Transverse colon (tissue), 3 donors: ENCODE measurements at regions not wholly inside any gene's neighbourhood (a gene's known extent, or its start where the extent isn't known, plus 50 kb on each side); places are given as distances from the start of the nearest gene placed in this dataset.

Experiments
- POLR2A ChIP-seq: fragments of 450-650 bp; IDR thresholded peaks from one replicate; pipeline ENCODE4 v1.6.1; 2016; ENCODE audit warnings: antibody characterized with exemption, mild to moderate bottlenecking, moderate library complexity
- TF ChIP-seq, protein P1 (sequence below), 5 experiments: fragments of 200-600 bp in 3 of 5; fragments of 450-650 bp in 2 of 5; sonication (generic) in 3 of 5; IDR thresholded peaks; 1 replicate in 2 of 5; 2 replicates in 3 of 5; pipeline ENCODE4 v1.5.1; 2016 to 2017; ENCODE audit warnings: antibody characterized with exemption in 5 of 5, inconsistent platforms in 3 of 5, mild to moderate bottlenecking in 2 of 5, moderate library complexity in 1 of 5

DNA sequence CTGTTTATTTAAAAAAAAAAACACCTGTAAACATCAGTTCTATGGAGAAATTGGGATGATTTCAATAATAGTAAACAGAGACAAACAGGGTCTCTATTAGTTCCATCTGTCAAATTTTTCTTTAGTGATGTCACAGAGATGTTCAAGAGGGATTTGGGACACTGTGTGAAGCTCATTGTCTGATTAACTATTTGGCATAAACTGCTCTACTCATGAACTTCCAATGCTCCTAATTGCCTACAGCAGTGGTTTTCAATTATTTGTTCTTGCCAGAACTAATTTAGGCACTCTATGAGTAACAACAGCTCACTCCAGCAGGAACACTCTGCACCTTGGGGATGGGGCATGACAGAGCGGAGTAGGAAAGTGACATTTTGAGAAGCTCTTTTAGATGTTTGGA, 250.1 kb upstream of the PRKD1 start:
- TF ChIP-seq POLR2A: no peak
- TF ChIP-seq, protein P1, sequence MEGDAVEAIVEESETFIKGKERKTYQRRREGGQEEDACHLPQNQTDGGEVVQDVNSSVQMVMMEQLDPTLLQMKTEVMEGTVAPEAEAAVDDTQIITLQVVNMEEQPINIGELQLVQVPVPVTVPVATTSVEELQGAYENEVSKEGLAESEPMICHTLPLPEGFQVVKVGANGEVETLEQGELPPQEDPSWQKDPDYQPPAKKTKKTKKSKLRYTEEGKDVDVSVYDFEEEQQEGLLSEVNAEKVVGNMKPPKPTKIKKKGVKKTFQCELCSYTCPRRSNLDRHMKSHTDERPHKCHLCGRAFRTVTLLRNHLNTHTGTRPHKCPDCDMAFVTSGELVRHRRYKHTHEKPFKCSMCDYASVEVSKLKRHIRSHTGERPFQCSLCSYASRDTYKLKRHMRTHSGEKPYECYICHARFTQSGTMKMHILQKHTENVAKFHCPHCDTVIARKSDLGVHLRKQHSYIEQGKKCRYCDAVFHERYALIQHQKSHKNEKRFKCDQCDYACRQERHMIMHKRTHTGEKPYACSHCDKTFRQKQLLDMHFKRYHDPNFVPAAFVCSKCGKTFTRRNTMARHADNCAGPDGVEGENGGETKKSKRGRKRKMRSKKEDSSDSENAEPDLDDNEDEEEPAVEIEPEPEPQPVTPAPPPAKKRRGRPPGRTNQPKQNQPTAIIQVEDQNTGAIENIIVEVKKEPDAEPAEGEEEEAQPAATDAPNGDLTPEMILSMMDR (IDR thresholded peaks at IDR 0.05): no peak
